B cell (primary cell): ENCODE measurements at regions not wholly inside any gene's neighbourhood (a gene's known extent, or its start where the extent isn't known, plus 50 kb on each side); places are given as distances from the start of the nearest gene placed in this dataset.

Experiments
- ATAC-seq: fragments of 200-7000 bp; cut with Tn5 transposase; one replicate; pipeline ENCODE4 v1.10.0; 2021; ENCODE audit warnings: low read depth, mild to moderate bottlenecking, moderate number of reproducible peaks, moderate library complexity
- CTCF ChIA-PET: fragments of 350-600 bp; sonication (Branson Sonifier 250); formaldehyde crosslinking; loops from one replicate; lab custom pipeline; 2021; ENCODE audit warnings: antibody characterized with exemption, inconsistent platforms; lab: Charles Lee
- POLR2A ChIA-PET: fragments of 350-600 bp; sonication (Branson Sonifier 250); formaldehyde crosslinking; loops from one replicate; lab custom pipeline; 2021; ENCODE audit warnings: antibody characterized with exemption; lab: Charles Lee
- DNase-seq: peaks from one replicate; pipeline ENCODE4 v3.0.0; 2013
- H2AFZ ChIP-seq: 2 replicates; pipeline ENCODE4 v1.6.1; 2012; ENCODE audit warnings: mild to moderate bottlenecking, low read depth, low read length; ENCODE audit not compliant: insufficient read depth, poor library complexity, severe bottlenecking
- H3K27ac ChIP-seq, 2 donors: 1 replicate in 1 of 2; 2 replicates in 1 of 2; pipeline ENCODE4 v1.5.1; 2012 to 2013; ENCODE audit warnings: low read length in 2 of 2, mild to moderate bottlenecking in 2 of 2, moderate library complexity in 1 of 2
- H3K27me3 ChIP-seq, 4 experiments: fragments of 200-600 bp in 1 of 4; sonication (generic) in 1 of 4; replicated peaks in 1 of 4; 1 replicate in 2 of 4; 2 replicates in 2 of 4; pipeline versions ENCODE4 v1.6.1 to v1.7.0; 2013 to 2016; ENCODE audit warnings: low read length in 3 of 4, mild to moderate bottlenecking in 2 of 4, mixed read lengths in 1 of 4, moderate library complexity in 1 of 4; ENCODE audit not compliant: insufficient read depth in 4 of 4, control insufficient read depth in 3 of 4; ENCODE audit errors: control extremely low read depth in 1 of 4
- H3K36me3 ChIP-seq, 2 experiments: replicated peaks in 1 of 2; 1 replicate in 1 of 2; 2 replicates in 1 of 2; pipeline versions ENCODE4 v1.6.1 to v1.7.1; 2013; ENCODE audit warnings: low read length in 1 of 2; ENCODE audit not compliant: insufficient read depth in 2 of 2, control insufficient read depth in 1 of 2; ENCODE audit errors: control extremely low read depth in 1 of 2, extremely low read depth in 1 of 2
- H3K4me1 ChIP-seq, 2 donors: fragments of 200-600 bp in 1 of 2; sonication (generic) in 1 of 2; 1 replicate in 1 of 2; 2 replicates in 1 of 2; pipeline versions ENCODE4 v1.5.1 to v1.6.1; 2013 to 2017; ENCODE audit warnings: low read length in 2 of 2; ENCODE audit not compliant: control insufficient read depth in 2 of 2, insufficient read depth in 2 of 2
- H3K4me2 ChIP-seq: replicated peaks from 2 replicates; pipeline ENCODE3; 2012; ENCODE audit warnings: mild to moderate bottlenecking, low read depth, low read length; ENCODE audit not compliant: poor library complexity, severe bottlenecking
- H3K4me3 ChIP-seq, 5 experiments: fragments of 200-600 bp in 1 of 5; sonication (generic) in 1 of 5; 1 replicate in 3 of 5; 2 replicates in 2 of 5; pipeline versions ENCODE4 v1.5.1 to v1.7.0; 2011 to 2016; ENCODE audit warnings: low read length in 4 of 5, mild to moderate bottlenecking in 4 of 5, low read depth in 2 of 5, control low read depth in 1 of 5, moderate library complexity in 1 of 5; ENCODE audit not compliant: insufficient read depth in 1 of 5; ENCODE audit errors: control extremely low read depth in 1 of 5, extremely low read depth in 1 of 5
- H3K79me2 ChIP-seq: fragments of 200-600 bp; sonication (generic); one replicate; pipeline ENCODE4 v1.6.0; 2016; ENCODE audit warnings: low read length; ENCODE audit not compliant: control insufficient read depth, insufficient read depth
- H3K9ac ChIP-seq: fragments of 200-600 bp; sonication (generic); 2 replicates; pipeline ENCODE4 v1.6.1; 2017; ENCODE audit warnings: mild to moderate bottlenecking, low read length, moderate library complexity
- H3K9me3 ChIP-seq, 3 donors: one replicate each; pipeline versions ENCODE4 v1.6.1 to v1.7.1; 2013; ENCODE audit warnings: low read length in 2 of 3; ENCODE audit not compliant: control insufficient read depth in 2 of 3, insufficient read depth in 1 of 3; ENCODE audit errors: control extremely low read depth in 1 of 3
- H4K20me1 ChIP-seq: 2 replicates; pipeline ENCODE4 v1.6.0; 2012; ENCODE audit warnings: mild to moderate bottlenecking, low read length; ENCODE audit not compliant: insufficient read depth, control insufficient read depth, poor library complexity, severe bottlenecking
- H3K27ac Mint-ChIP-seq: one replicate; pipeline ENCODE4 v1.8.0; 2021; ENCODE audit warnings: mixed read lengths
- H3K27me3 Mint-ChIP-seq: one replicate; pipeline ENCODE4 v1.8.0; 2021; ENCODE audit warnings: mixed read lengths
- H3K4me1 Mint-ChIP-seq: one replicate; pipeline ENCODE4 v1.8.0; 2021; ENCODE audit warnings: mixed read lengths
- H3K4me3 Mint-ChIP-seq: one replicate; pipeline ENCODE4 v1.8.0; 2021; ENCODE audit warnings: mixed read lengths
- H3K9me3 Mint-ChIP-seq: one replicate; pipeline ENCODE4 v1.8.0; 2022; ENCODE audit warnings: mixed read lengths; ENCODE audit not compliant: insufficient read depth
- EZH2 ChIP-seq: IDR thresholded peaks from 2 replicates; pipeline ENCODE4 v1.6.1; 2012; ENCODE audit warnings: borderline replicate concordance, low read depth, mild to moderate bottlenecking, moderate library complexity, low read length; ENCODE audit not compliant: insufficient read depth, poor library complexity, severe bottlenecking
- WGBS: methylation state at CpG from one replicate; pipeline ENCODE4 v1.1.5; 2013; ENCODE audit warnings: missing lambda C conversion rate; ENCODE audit not compliant: insufficient coverage; 5-methylcytosine and 5-hydroxymethylcytosine counted together
- intact Hi-C: fragments of 100-400 bp; cut with micrococcal nuclease; formaldehyde crosslinking; loops from one replicate; pipeline ENCODE4 v1.10.0; 2022
- TF ChIP-seq, protein P1 (sequence below): fragments of 200-600 bp; IDR thresholded peaks from one replicate; pipeline ENCODE4 v1.8.0; 2022; ENCODE audit warnings: antibody characterized with exemption, mild to moderate bottlenecking

- no peaks in the 10 kb centered on the region for H3K79me2 ChIP-seq
- DNase-seq = no peak
- intact Hi-C loops = no loop called here
- Mint-ChIP-seq H3K27me3 (no peaks in the 10 kb centered on the region), H3K4me1 (no peaks in the 10 kb centered on the region), H3K4me3 (no peak overlapping the region), H3K9me3 (no peaks in the 10 kb centered on the region), H3K27ac (no peak overlapping the region)
- no peak overlapping the region for H3K9ac ChIP-seq
- POLR2A ChIA-PET = no interaction called here
- H4K20me1 ChIP-seq = no peaks in the 10 kb centered on the region
- no peak for TF ChIP-seq EZH2
- TF ChIP-seq, protein P1, sequence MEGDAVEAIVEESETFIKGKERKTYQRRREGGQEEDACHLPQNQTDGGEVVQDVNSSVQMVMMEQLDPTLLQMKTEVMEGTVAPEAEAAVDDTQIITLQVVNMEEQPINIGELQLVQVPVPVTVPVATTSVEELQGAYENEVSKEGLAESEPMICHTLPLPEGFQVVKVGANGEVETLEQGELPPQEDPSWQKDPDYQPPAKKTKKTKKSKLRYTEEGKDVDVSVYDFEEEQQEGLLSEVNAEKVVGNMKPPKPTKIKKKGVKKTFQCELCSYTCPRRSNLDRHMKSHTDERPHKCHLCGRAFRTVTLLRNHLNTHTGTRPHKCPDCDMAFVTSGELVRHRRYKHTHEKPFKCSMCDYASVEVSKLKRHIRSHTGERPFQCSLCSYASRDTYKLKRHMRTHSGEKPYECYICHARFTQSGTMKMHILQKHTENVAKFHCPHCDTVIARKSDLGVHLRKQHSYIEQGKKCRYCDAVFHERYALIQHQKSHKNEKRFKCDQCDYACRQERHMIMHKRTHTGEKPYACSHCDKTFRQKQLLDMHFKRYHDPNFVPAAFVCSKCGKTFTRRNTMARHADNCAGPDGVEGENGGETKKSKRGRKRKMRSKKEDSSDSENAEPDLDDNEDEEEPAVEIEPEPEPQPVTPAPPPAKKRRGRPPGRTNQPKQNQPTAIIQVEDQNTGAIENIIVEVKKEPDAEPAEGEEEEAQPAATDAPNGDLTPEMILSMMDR = no peak
- no peaks in the 10 kb centered on the region for H3K27me3 ChIP-seq
- H3K36me3 ChIP-seq = no peaks in the 10 kb centered on the region
- CTCF ChIA-PET = no interaction called here
- ATAC-seq = no peak
- H3K4me1 ChIP-seq = no peaks in the 10 kb centered on the region
- WGBS = 60% methylated on average over 1 of the region's 2 CpGs
- H3K4me3 ChIP-seq = no peak overlapping the region
- no peaks in the 10 kb centered on the region for H3K9me3 ChIP-seq
- no peak overlapping the region for H3K4me2 ChIP-seq
- H3K27ac ChIP-seq = no peak overlapping the region
- H2AFZ ChIP-seq = no peak overlapping the region
These were observed 568.2 kb downstream of the TUSC7 start for GRCh38 chr3:117277816-117278215.

DNA sequence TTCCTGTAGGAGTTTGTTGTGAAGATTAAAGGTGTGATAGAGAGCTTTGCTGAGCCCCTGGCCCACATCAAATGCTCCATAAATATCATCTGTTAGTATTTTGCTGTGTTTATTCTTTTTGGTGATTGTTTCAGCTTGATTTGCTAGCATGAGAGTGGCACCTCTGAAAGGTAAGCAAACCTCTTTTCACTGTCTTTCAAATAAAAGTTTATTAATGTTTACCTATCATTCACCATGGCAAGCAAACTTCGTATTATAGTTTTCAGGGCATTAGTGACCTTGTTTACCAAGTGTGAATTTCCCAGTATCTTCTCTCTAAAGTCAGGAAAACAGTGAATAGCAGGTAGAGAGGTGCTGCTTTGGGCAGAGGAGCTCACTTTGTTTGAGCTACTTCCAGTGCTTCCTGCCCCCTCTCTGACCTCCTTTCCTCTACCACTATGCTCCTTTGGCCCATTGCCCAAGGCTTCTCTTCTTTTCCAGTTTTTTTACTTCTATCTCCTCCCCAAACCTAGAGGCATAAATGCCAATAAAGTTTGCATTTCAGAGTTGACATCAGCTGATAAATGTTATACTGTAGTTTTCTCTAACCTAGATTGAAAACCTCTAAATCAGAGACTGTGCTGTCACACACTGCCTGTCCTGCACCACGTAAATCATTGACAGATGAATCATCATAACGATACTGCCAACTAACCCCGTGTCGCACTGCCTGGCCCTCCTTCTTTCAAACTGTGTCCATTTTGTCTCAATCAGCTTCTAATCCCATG is 569.0 kb downstream of the TUSC7 start:
- WGBS = 100% methylated on average over 1 of the region's 5 CpGs
- no peak overlapping the region for H3K9ac ChIP-seq
- POLR2A ChIA-PET = no interaction called here

More for the DNA sequence above, 569.0 kb downstream of the TUSC7 start:
- Histone ChIP-seq H3K36me3 (no peaks in the 10 kb centered on the region), H3K4me3 (no peak overlapping the region), H3K27ac (no peak overlapping the region), H3K4me1 (no peaks in the 10 kb centered on the region), H3K9me3 (no peaks in the 10 kb centered on the region), H3K79me2 (no peaks in the 10 kb centered on the region), H2AFZ (no peak overlapping the region), H4K20me1 (no peaks in the 10 kb centered on the region), H3K27me3 (no peaks in the 10 kb centered on the region), H3K4me2 (no peak overlapping the region)
- DNase-seq (no peak), ATAC-seq (no peak)
- intact Hi-C loops = no loop called here
- Mint-ChIP-seq H3K4me1 (no peaks in the 10 kb centered on the region), H3K9me3 (no peaks in the 10 kb centered on the region), H3K27ac (no peak overlapping the region), H3K27me3 (no peaks in the 10 kb centered on the region), H3K4me3 (no peak overlapping the region)
- TF ChIP-seq, protein P1 = no peak
- TF ChIP-seq EZH2 = no peak
- CTCF ChIA-PET = no interaction called here
